T1000 (cell line): ENCODE measurements at regions not wholly inside any gene's neighbourhood (a gene's known extent, or its start where the extent isn't known, plus 50 kb on each side); places are given as distances from the start of the nearest gene placed in this dataset.
"Not testable (repeated sequence)": the region's sequence is repeated elsewhere in the genome, so short reads cannot be mapped to it uniquely, and the experiment has no call there.

Experiments used
- DNase-seq: peaks from one replicate; lab custom pipeline; 2025; ENCODE audit warnings: mixed read lengths; lab: John Stamatoyannopoulos, UW

GRCh38 chrY:16120096-16120495, 1595.8 kb downstream of the NLGN4Y start:
- not testable (repeated sequence) for DNase-seq

GRCh38 chrY:16121988-16122387, 1597.7 kb downstream of the NLGN4Y start:
- DNase-seq, result no peak

GRCh38 chrY:16124630-16125317, 1600.4 kb downstream of the NLGN4Y start:
- no peak for DNase-seq

- DNase-seq, result no peak
Measured at GRCh38 chrY:16136581-16137298, 1612.4 kb downstream of the NLGN4Y start.

GRCh38 chrY:16157801-16158200, 1633.5 kb downstream of the NLGN4Y start:
- DNase-seq, result no peak

- not testable (repeated sequence) for DNase-seq
Measured at GRCh38 chrY:16175740-16176139, 1651.4 kb downstream of the NLGN4Y start.

- DNase-seq, result not testable (repeated sequence)
Measured at GRCh38 chrY:16205482-16205881, 1674.5 kb downstream of the CDY2B start.

DNA sequence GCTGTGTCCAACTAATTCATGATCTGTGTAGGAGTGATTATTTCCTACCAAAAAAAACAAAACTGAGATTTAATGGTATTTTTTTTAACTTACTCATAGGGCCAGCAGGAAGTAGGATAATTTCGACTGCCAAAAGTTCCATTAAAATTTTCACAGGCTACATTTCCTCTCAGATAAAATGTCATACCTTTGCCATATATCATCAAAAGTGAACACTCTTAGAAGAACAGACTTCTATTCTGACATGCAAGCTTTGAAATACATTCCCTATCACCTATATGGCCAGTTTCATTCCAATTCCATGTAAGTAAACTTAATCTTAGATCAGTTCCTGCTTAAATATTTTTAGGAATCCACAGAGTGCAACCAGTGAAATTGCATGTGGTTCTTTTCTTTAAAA, 1636.7 kb downstream of the CDY2B start:
- DNase-seq, result not testable (repeated sequence)

DNA sequence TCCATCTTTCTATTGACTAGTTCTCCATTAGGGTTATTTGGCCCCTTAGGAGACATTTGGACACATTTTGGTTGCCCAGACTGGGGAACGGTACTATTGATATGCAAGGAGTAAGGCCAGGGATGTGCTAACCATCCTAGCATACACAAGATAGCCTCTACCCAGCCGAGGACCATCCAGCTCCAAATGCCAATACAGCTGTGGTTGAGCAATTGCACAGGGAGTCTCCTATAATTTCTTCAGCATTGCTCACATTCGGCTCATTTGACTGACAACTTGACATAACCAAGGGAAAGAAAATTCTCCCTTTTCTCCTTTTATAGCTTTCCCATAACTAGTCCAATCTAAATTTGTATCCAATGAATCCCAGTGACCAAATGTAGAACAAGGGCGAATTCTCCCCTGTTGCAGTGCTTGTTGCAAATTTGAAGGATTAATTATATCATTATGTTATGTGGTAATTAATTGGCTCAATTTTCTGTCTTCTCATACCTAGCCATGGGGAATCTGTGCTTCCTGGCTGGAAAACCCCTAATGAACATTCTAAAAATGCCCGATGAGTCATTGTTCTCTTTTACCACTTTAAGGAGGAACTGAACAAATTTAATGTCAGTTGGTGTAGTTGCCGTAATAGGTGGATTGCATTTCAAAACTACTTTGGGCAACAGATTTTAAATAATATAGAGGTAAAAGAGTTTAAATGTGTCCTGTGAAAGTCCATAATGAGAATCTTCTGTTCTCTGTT, 1625.3 kb downstream of the CDY2B start:
- not testable (repeated sequence) for DNase-seq

- not testable (repeated sequence) for DNase-seq
Measured at GRCh38 chrY:16255778-16256177, 1624.2 kb downstream of the CDY2B start.
